GM19395 (cell line): ENCODE measurements at regions not wholly inside any gene's neighbourhood (a gene's known extent, or its start where the extent isn't known, plus 50 kb on each side); places are given as distances from the start of the nearest gene placed in this dataset.
"Not testable (repeated sequence)": the region's sequence is repeated elsewhere in the genome, so short reads cannot be mapped to it uniquely, and the experiment has no call there.

ENCODE experiments used
- ATAC-seq: cut with Tn5 transposase; IDR thresholded peaks from one replicate; pipeline ENCODE4 v1.9.1; 2021; ENCODE audit warnings: mild to moderate bottlenecking, moderate library complexity; ENCODE audit not compliant: unreplicated experiment

GRCh38 chr12:94863321-94864035, 140.0 kb downstream of the NDUFA12 start:
- no peak for ATAC-seq

- no peak for ATAC-seq
Observed at GRCh38 chr12:94862421-94862820, 141.1 kb downstream of the NDUFA12 start.

- ATAC-seq, result no peak
Observed at GRCh38 chr12:94856324-94856723, 147.2 kb downstream of the NDUFA12 start.

GRCh38 chr12:94855853-94856252, 147.6 kb downstream of the NDUFA12 start:
- ATAC-seq, result no peak

GRCh38 chr12:94851396-94852028, 152.0 kb downstream of the NDUFA12 start:
- ATAC-seq, result no peak

- no peak for ATAC-seq
Observed at GRCh38 chr12:94849411-94849976, 154.0 kb downstream of the NDUFA12 start.

GRCh38 chr12:94848966-94849365, 154.5 kb downstream of the NDUFA12 start:
- ATAC-seq, result no peak

GRCh38 chr12:94845110-94845509, 158.4 kb downstream of the NDUFA12 start:
- no peak for ATAC-seq

- ATAC-seq, result no peak
Observed at GRCh38 chr12:94844452-94844851, 159.0 kb downstream of the NDUFA12 start.

GRCh38 chr12:94841904-94842610, 161.4 kb downstream of the NDUFA12 start:
- ATAC-seq, result no peak

- no peak for ATAC-seq
Observed at GRCh38 chr12:94841177-94841576, 162.3 kb downstream of the NDUFA12 start.

GRCh38 chr12:94839347-94839746, 164.2 kb downstream of the NDUFA12 start:
- ATAC-seq, result peak; percentile 74

- not testable (repeated sequence) for ATAC-seq
Observed at GRCh38 chr12:94836952-94837670, 166.4 kb downstream of the NDUFA12 start.

- no peak for ATAC-seq
Observed at GRCh38 chr12:94834036-94834625, 169.4 kb downstream of the NDUFA12 start.

GRCh38 chr12:94832780-94833681, 170.5 kb downstream of the NDUFA12 start:
- no peak for ATAC-seq

- no peak for ATAC-seq
Observed at GRCh38 chr12:94832105-94832504, 171.4 kb downstream of the NDUFA12 start.

GRCh38 chr12:94831081-94831751, 172.3 kb downstream of the NDUFA12 start:
- peak; percentile 91 for ATAC-seq

GRCh38 chr12:94829552-94829951, 173.9 kb downstream of the NDUFA12 start:
- no peak for ATAC-seq

- ATAC-seq, result no peak
Observed at GRCh38 chr12:94819011-94819410, 168.7 kb upstream of the TMCC3 start.
